K562 (cell line): ENCODE measurements at regions not wholly inside any gene's neighbourhood (a gene's known extent, or its start where the extent isn't known, plus 50 kb on each side); places are given as distances from the start of the nearest gene placed in this dataset.

Experiments
- CHD4 ChIP-seq: fragments of 200-600 bp; sonication (generic); IDR thresholded peaks from 3 replicates; pipeline ENCODE4 v1.6.1; 2012; ENCODE audit warnings: low read depth, mild to moderate bottlenecking, mixed read lengths, low read length, inconsistent platforms; ENCODE audit not compliant: insufficient read depth, insufficient replicate concordance, poor library complexity, severe bottlenecking
- CTCF ChIP-seq, 3 experiments: IDR thresholded peaks in 2 of 3; conservative IDR thresholded peaks in 1 of 3; 2 replicates each; pipeline ENCODE4 v1.5.1; 2011 to 2012; ENCODE audit warnings: low read length in 3 of 3, mild to moderate bottlenecking in 3 of 3, control low read depth in 2 of 3, improper control_type of control experiment in 1 of 3, inconsistent platforms in 1 of 3, low read depth in 1 of 3, mixed read lengths in 1 of 3, moderate library complexity in 1 of 3; ENCODE audit not compliant: insufficient read depth in 2 of 3
- PATZ1 ChIP-seq: fragments of 250-450 bp; sonication (Bioruptor Pico); IDR thresholded peaks from 2 replicates; pipeline ENCODE4 v1.5.0; 2020; ENCODE audit warnings: mild to moderate bottlenecking, borderline replicate concordance
- RAD21 ChIP-seq, 2 experiments: fragments of 250-450 bp in 1 of 2; fragments of 450-650 bp in 1 of 2; sonication (Bioruptor Pico) in 1 of 2; formaldehyde crosslinking in 1 of 2; IDR thresholded peaks in 1 of 2; conservative IDR thresholded peaks in 1 of 2; 2 replicates each; pipeline versions ENCODE4 v1.4.0 to v1.8.0; 2020 to 2022; ENCODE audit warnings: mild to moderate bottlenecking in 2 of 2, moderate library complexity in 1 of 2
- RBM25 ChIP-seq: fragments of 200-400 bp; formaldehyde crosslinking; IDR thresholded peaks from 2 replicates; pipeline ENCODE4 v1.6.1; 2018; ENCODE audit warnings: low read length, low read depth, moderate library complexity; ENCODE audit not compliant: severe bottlenecking
- SMC3 ChIP-seq: conservative IDR thresholded peaks from 2 replicates; pipeline ENCODE4 v1.6.1; 2011; ENCODE audit warnings: low read depth, low read length, improper control_type of control experiment; ENCODE audit not compliant: insufficient read depth
- ZBTB11 ChIP-seq, 3 experiments: fragments of 200-800 bp in 1 of 3; fragments of 250-450 bp in 1 of 3; fragments of 450-650 bp in 1 of 3; sonication (Bioruptor Pico) in 1 of 3; sonication (Bioruptor generic) in 1 of 3; formaldehyde crosslinking in 1 of 3; IDR thresholded peaks; 2 replicates each; pipeline versions ENCODE4 v1.6.1 to v1.8.0; 2016 to 2022; ENCODE audit warnings: mild to moderate bottlenecking in 2 of 3, missing genetic modification characterization in 2 of 3, missing compliant biosample characterization in 1 of 3, moderate library complexity in 1 of 3

- no peak for TF ChIP-seq PATZ1 (CRISPR knock-in tag)
- TF ChIP-seq RAD21 (CRISPR knock-in tag; conservative IDR thresholded peaks at IDR 0.05 in 1 of 2, IDR thresholded peaks at IDR 0.05 in 1 of 2): peak in 1 of 2 experiments; percentile 46; a peak in 3 of 4 replicates
- TF ChIP-seq ZBTB11 (CRISPR knock-in tag; IDR thresholded peaks at IDR 0.05): peak in 1 of 3 experiments; percentile 23; a peak in 1 of 6 replicates
- peak; percentile 66 for TF ChIP-seq RBM25
- no peak for TF ChIP-seq SMC3
- TF ChIP-seq CHD4: peak; percentile 20
- 0 out of 6 replicates have a peak, but pooled peaks of 1 of the 3 experiments have one; percentile 15 for TF ChIP-seq CTCF (IDR thresholded peaks at IDR 0.05 in 2 of 3, conservative IDR thresholded peaks at IDR 0.05 in 1 of 3; ENCODE audit: insufficient read depth in 2 of 3, low read depth in 1 of 3, low read length in 3 of 3)
These were observed 363.8 kb upstream of the SULF2 start (continued) for GRCh38 chr20:48148916-48149672.
